Smooth muscle cell (in vitro differentiated cells): ENCODE measurements at regions not wholly inside any gene's neighbourhood (a gene's known extent, or its start where the extent isn't known, plus 50 kb on each side); places are given as distances from the start of the nearest gene placed in this dataset.

Experiments used
- DNase-seq: peaks from one replicate; lab custom pipeline; 2025; ENCODE audit not compliant: unreplicated experiment; lab: John Stamatoyannopoulos, UW
- H2AFZ ChIP-seq: fragments of 200-600 bp; sonication (generic); 2 replicates; pipeline ENCODE4 v1.6.0; 2016; ENCODE audit warnings: antibody characterized with exemption, low read depth, mild to moderate bottlenecking
- H3F3A ChIP-seq: fragments of 200-600 bp; sonication (generic); 2 replicates; pipeline ENCODE4 v1.6.0; 2017; ENCODE audit warnings: antibody characterized with exemption, low read depth
- H3K27ac ChIP-seq: fragments of 200-600 bp; sonication (generic); 2 replicates; pipeline ENCODE4 v1.5.1; 2016; ENCODE audit warnings: low read depth, mild to moderate bottlenecking
- H3K27me3 ChIP-seq: fragments of 200-600 bp; sonication (generic); 2 replicates; pipeline ENCODE4 v1.6.1; 2016; ENCODE audit warnings: low read depth, mild to moderate bottlenecking
- H3K36me3 ChIP-seq: fragments of 200-600 bp; sonication (generic); 2 replicates; pipeline ENCODE4 v1.5.1; 2016; ENCODE audit warnings: low read depth
- H3K4me1 ChIP-seq: fragments of 200-600 bp; sonication (generic); 2 replicates; pipeline ENCODE4 v1.5.1; 2016; ENCODE audit warnings: low read depth
- H3K4me2 ChIP-seq: fragments of 200-600 bp; sonication (generic); 2 replicates; pipeline ENCODE4 v1.6.0; 2016; ENCODE audit warnings: mild to moderate bottlenecking
- H3K4me3 ChIP-seq: fragments of 200-600 bp; sonication (generic); 2 replicates; pipeline ENCODE4 v1.5.1; 2016; ENCODE audit warnings: mild to moderate bottlenecking
- H3K79me2 ChIP-seq: fragments of 200-600 bp; sonication (generic); 2 replicates; pipeline ENCODE4 v1.6.0; 2016; ENCODE audit warnings: low read depth, mild to moderate bottlenecking
- H3K9ac ChIP-seq: fragments of 200-600 bp; sonication (generic); 2 replicates; pipeline ENCODE4 v1.6.0; 2016; ENCODE audit warnings: low read depth
- H3K9me3 ChIP-seq: fragments of 200-600 bp; sonication (generic); replicated peaks from 2 replicates; pipeline ENCODE4 v1.5.1; 2016; ENCODE audit warnings: low read depth
- H4K20me1 ChIP-seq: fragments of 200-600 bp; sonication (generic); 2 replicates; pipeline ENCODE4 v1.6.0; 2016; ENCODE audit warnings: low read depth
- CTCF ChIP-seq: fragments of 200-600 bp; sonication (generic); IDR thresholded peaks from 2 replicates; pipeline ENCODE4 v1.5.1; 2017; ENCODE audit warnings: borderline replicate concordance, mild to moderate bottlenecking, antibody characterized with exemption; ENCODE audit not compliant: insufficient read depth, poor library complexity, severe bottlenecking
- WGBS: methylation state at CpG from one replicate; pipeline ENCODE4 v1.1.7; 2016; ENCODE audit warnings: low lambda C conversion rate; 5-methylcytosine and 5-hydroxymethylcytosine counted together

- H3K9me3 ChIP-seq: no peaks in the 10 kb centered on the region
- H3K4me2 ChIP-seq: no peak overlapping the region
- H3K9ac ChIP-seq: no peak overlapping the region
- no peaks in the 10 kb centered on the region for H4K20me1 ChIP-seq
- H3K27ac ChIP-seq: no peak overlapping the region
- no peak for TF ChIP-seq CTCF
- no peak for DNase-seq
- H2AFZ ChIP-seq: no peak overlapping the region
- no peaks in the 10 kb centered on the region for H3K36me3 ChIP-seq
- 83% methylated on average over 9 of the region's 9 CpGs for WGBS
- H3F3A ChIP-seq: no peaks in the 10 kb centered on the region
- no peaks in the 10 kb centered on the region for H3K4me1 ChIP-seq
- no peak overlapping the region for H3K4me3 ChIP-seq
- no peaks in the 10 kb centered on the region for H3K79me2 ChIP-seq
- no peaks in the 10 kb centered on the region for H3K27me3 ChIP-seq
Observed at GRCh38 chr6:167762259-167762962, 64.3 kb upstream of the AFDN start.

- WGBS: 92% methylated on average over 11 of the region's 11 CpGs
- no peak overlapping the region for H2AFZ ChIP-seq
- H3K36me3 ChIP-seq: no peaks in the 10 kb centered on the region
- H3F3A ChIP-seq: no peaks in the 10 kb centered on the region
- no peaks in the 10 kb centered on the region for H3K4me1 ChIP-seq
- H3K4me2 ChIP-seq: no peak overlapping the region
- no peak overlapping the region for H3K4me3 ChIP-seq
- no peaks in the 10 kb centered on the region for H3K79me2 ChIP-seq
- no peaks in the 10 kb centered on the region for H4K20me1 ChIP-seq
- H3K27ac ChIP-seq: no peak overlapping the region
- H3K9me3 ChIP-seq: no peaks in the 10 kb centered on the region
- no peak overlapping the region for H3K9ac ChIP-seq
- DNase-seq: no peak
- H3K27me3 ChIP-seq: no peaks in the 10 kb centered on the region
- TF ChIP-seq CTCF: no peak
Observed at GRCh38 chr6:167763056-167763944, 63.4 kb upstream of the AFDN start.

- no peak for TF ChIP-seq CTCF
- Histone ChIP-seq H3K27ac (no peak overlapping the region), H3K27me3 (no peaks in the 10 kb centered on the region), H3K4me1 (no peaks in the 10 kb centered on the region), H3K79me2 (no peaks in the 10 kb centered on the region), H3K9ac (no peak overlapping the region), H3K9me3 (no peaks in the 10 kb centered on the region), H3K4me2 (no peak overlapping the region), H2AFZ (no peak overlapping the region), H3F3A (no peaks in the 10 kb centered on the region), H4K20me1 (no peaks in the 10 kb centered on the region), H3K36me3 (no peaks in the 10 kb centered on the region), H3K4me3 (no peak overlapping the region)
- DNase-seq: no peak
- 96% methylated on average over 9 of the region's 9 CpGs for WGBS
Observed at GRCh38 chr6:167764215-167764614, 62.5 kb upstream of the AFDN start.
